Neural cell (in vitro differentiated cells): ENCODE measurements at regions not wholly inside any gene's neighbourhood (a gene's known extent, or its start where the extent isn't known, plus 50 kb on each side); places are given as distances from the start of the nearest gene placed in this dataset.

Experiments
- H2AFZ ChIP-seq: fragments of 200-600, 300-800 bp; sonication (generic), shearing (Covaris generic); 2 replicates; pipeline ENCODE4 v1.6.0; 2014; ENCODE audit warnings: low read depth, mild to moderate bottlenecking, antibody characterized with exemption, low read length, moderate library complexity
- H3F3A ChIP-seq: fragments of 200-600 bp; shearing (Covaris generic); 2 replicates; pipeline ENCODE4 v1.6.1; 2016; ENCODE audit warnings: mild to moderate bottlenecking, moderate library complexity, mixed read lengths, antibody characterized with exemption, low read length; ENCODE audit not compliant: insufficient read depth, poor library complexity, severe bottlenecking
- H3K27ac ChIP-seq: fragments of 200-600, 300-800 bp; sonication (generic), shearing (Covaris generic); 2 replicates; pipeline ENCODE4 v1.5.1; 2014; ENCODE audit warnings: mild to moderate bottlenecking, low read length, moderate library complexity
- H3K27me3 ChIP-seq: fragments of 300-800, 200-600 bp; sonication (generic), shearing (Covaris generic); 2 replicates; pipeline ENCODE4 v1.6.0; 2014; ENCODE audit warnings: mild to moderate bottlenecking, low read depth, low read length, moderate library complexity; ENCODE audit not compliant: insufficient read depth
- H3K36me3 ChIP-seq: fragments of 300-800, 200-600 bp; sonication (generic), shearing (Covaris generic); 2 replicates; pipeline ENCODE4 v1.5.1; 2014; ENCODE audit warnings: mild to moderate bottlenecking, antibody characterized with exemption, low read length, moderate library complexity; ENCODE audit not compliant: insufficient read depth
- H3K4me2 ChIP-seq: fragments of 300-800, 200-600 bp; sonication (generic), shearing (Covaris generic); 2 replicates; pipeline ENCODE4 v1.6.0; 2014; ENCODE audit warnings: mild to moderate bottlenecking, low read length
- H3K4me3 ChIP-seq: fragments of 300-800, 200-600 bp; sonication (generic), shearing (Covaris generic); 2 replicates; pipeline ENCODE4 v1.5.1; 2014; ENCODE audit warnings: mild to moderate bottlenecking, low read length, moderate library complexity
- H3K79me2 ChIP-seq: fragments of 200-600 bp; shearing (Covaris generic); replicated peaks from 2 replicates; pipeline ENCODE4 v1.6.0; 2014; ENCODE audit warnings: mild to moderate bottlenecking, low read length, moderate library complexity; ENCODE audit not compliant: insufficient read depth
- H3K9ac ChIP-seq: fragments of 300-800, 200-600 bp; sonication (generic), shearing (Covaris generic); 2 replicates; pipeline ENCODE4 v1.6.1; 2016; ENCODE audit warnings: mild to moderate bottlenecking, low read length, mixed read lengths
- H3K9me2 ChIP-seq: fragments of 200-600 bp; shearing (Covaris generic); 2 replicates; pipeline ENCODE4 v1.6.1; 2016; ENCODE audit warnings: mild to moderate bottlenecking, low read length, mixed read lengths; ENCODE audit not compliant: insufficient read depth
- H3K9me3 ChIP-seq: fragments of 200-600, 300-800 bp; sonication (generic), shearing (Covaris generic); 2 replicates; pipeline ENCODE4 v1.6.1; 2016; ENCODE audit warnings: mild to moderate bottlenecking, mixed run types, low read length, moderate library complexity, mixed read lengths
- H4K20me1 ChIP-seq: fragments of 200-600 bp; shearing (Covaris generic); 2 replicates; pipeline ENCODE4 v1.6.1; 2016; ENCODE audit warnings: mild to moderate bottlenecking, mixed run types; ENCODE audit not compliant: insufficient read depth
- CTCF ChIP-seq: fragments of 450-650 bp; IDR thresholded peaks from 2 replicates; pipeline ENCODE4 v1.5.1; 2014; ENCODE audit warnings: antibody characterized with exemption, mild to moderate bottlenecking, moderate library complexity; ENCODE audit not compliant: poor library complexity, severe bottlenecking
- EP300 ChIP-seq: fragments of 450-650 bp; conservative IDR thresholded peaks from 2 replicates; pipeline ENCODE4 v1.6.1; 2014; ENCODE audit warnings: antibody characterized with exemption, mild to moderate bottlenecking, moderate library complexity; ENCODE audit not compliant: poor library complexity, severe bottlenecking
- EZH2 ChIP-seq: fragments of 200-600, 300-800 bp; shearing (Covaris generic), sonication (generic); IDR thresholded peaks from 2 replicates; pipeline ENCODE4 v1.6.1; 2014; ENCODE audit warnings: antibody characterized with exemption, low read length, borderline replicate concordance, mild to moderate bottlenecking; ENCODE audit not compliant: insufficient read depth, poor library complexity, severe bottlenecking
- MXI1 ChIP-seq: fragments of 450-650 bp; conservative IDR thresholded peaks from 2 replicates; pipeline ENCODE4 v1.6.1; 2014; ENCODE audit warnings: antibody characterized with exemption, mild to moderate bottlenecking; ENCODE audit not compliant: poor library complexity, severe bottlenecking
- POLR2AphosphoS5 ChIP-seq: IDR thresholded peaks from 2 replicates; pipeline ENCODE4 v1.6.1; 2012
- RAD21 ChIP-seq: fragments of 450-650 bp; conservative IDR thresholded peaks from 2 replicates; pipeline ENCODE4 v1.6.1; 2014; ENCODE audit warnings: antibody characterized with exemption, mild to moderate bottlenecking, moderate library complexity
- REST ChIP-seq: IDR thresholded peaks from 2 replicates; pipeline ENCODE4 v1.6.1; 2012; ENCODE audit warnings: borderline replicate concordance
- SMC3 ChIP-seq: fragments of 450-650 bp; conservative IDR thresholded peaks from 2 replicates; pipeline ENCODE4 v1.6.1; 2014; ENCODE audit warnings: antibody characterized with exemption, mild to moderate bottlenecking, moderate library complexity; ENCODE audit not compliant: poor library complexity
- TAF1 ChIP-seq: IDR thresholded peaks from 2 replicates; pipeline ENCODE4 v1.6.1; 2012; ENCODE audit warnings: low read depth

DNA sequence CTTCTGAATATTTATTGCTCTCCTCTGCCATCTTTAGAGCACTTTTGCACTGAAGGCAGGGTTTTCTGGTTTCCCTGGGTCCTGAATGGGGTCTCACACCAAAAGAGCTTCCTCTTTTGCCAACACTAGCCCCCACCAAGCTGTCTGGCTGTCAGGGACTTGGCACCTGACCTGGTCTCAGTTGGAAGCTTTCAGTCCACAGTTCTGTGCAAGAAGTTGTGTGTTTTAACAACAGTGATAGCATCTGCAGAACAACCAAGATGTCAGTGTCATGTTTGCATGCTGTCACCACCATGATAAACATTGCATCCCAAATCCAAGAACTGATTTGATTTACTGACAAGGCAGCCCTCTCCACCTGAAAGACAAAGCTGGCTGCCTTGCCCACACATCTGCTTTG, 448.5 kb upstream of the CCL2 start:
- Histone ChIP-seq H3K9me2 (no peaks in the 10 kb centered on the region), H3K9ac (no peak overlapping the region), H3K36me3 (no peaks in the 10 kb centered on the region), H3K79me2 (no peaks in the 10 kb centered on the region), H3K4me2 (no peak overlapping the region), H3K27me3 (no peaks in the 10 kb centered on the region), H4K20me1 (no peaks in the 10 kb centered on the region), H3K9me3 (no peaks in the 10 kb centered on the region), H2AFZ (no peak overlapping the region), H3K27ac (no peak overlapping the region), H3F3A (no peaks in the 10 kb centered on the region), H3K4me3 (no peak overlapping the region)
- TF ChIP-seq SMC3 (no peak), RAD21 (no peak), EZH2 (no peak), POLR2AphosphoS5 (no peak), CTCF (no peak), REST (no peak), EP300 (no peak), TAF1 (no peak), MXI1 (no peak)

DNA sequence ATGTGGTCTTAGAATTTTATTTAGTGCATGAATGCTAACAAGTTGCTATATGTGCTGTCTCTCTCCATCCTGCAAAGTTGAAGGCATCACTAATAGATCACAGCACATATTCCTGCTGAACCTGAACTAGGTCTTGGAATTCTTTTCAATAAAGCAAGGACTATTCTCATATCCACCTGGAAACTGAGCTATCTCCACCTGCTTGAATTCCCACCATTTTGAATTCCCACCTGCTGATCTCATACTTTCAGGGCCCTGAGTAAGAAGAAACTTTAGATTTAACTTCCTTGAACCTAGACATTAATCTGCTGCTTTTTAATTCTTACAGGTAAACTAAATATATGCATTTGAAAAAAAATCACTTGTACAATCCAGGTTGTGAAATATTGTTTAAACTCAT, 445.3 kb upstream of the CCL2 start:
- no peak overlapping the region for H3K4me2 ChIP-seq
- H2AFZ ChIP-seq = no peak overlapping the region
- H3K9ac ChIP-seq = no peak overlapping the region
- no peaks in the 10 kb centered on the region for H3K36me3 ChIP-seq
- no peak overlapping the region for H3K27ac ChIP-seq
- no peaks in the 10 kb centered on the region for H3K27me3 ChIP-seq
- no peaks in the 10 kb centered on the region for H4K20me1 ChIP-seq
- no peak overlapping the region for H3K4me3 ChIP-seq
- TF ChIP-seq SMC3 (no peak), EZH2 (no peak), MXI1 (no peak), POLR2AphosphoS5 (no peak), EP300 (no peak)
- no peaks in the 10 kb centered on the region for H3K9me2 ChIP-seq
- no peaks in the 10 kb centered on the region for H3K79me2 ChIP-seq
- H3F3A ChIP-seq = no peaks in the 10 kb centered on the region
- no peaks in the 10 kb centered on the region for H3K9me3 ChIP-seq
